ENCODE measurements at regions not wholly inside any gene's neighbourhood (a gene's known extent, or its start where the extent isn't known, plus 50 kb on each side); places are given as distances from the start of the nearest gene placed in this dataset.

GRCh38 chr1:178633056-178633455 lies 92.0 kb upstream of the RALGPS2 start:
- Mint-ChIP-seq H3K9me3 (ENCODE audit: unreplicated experiment) (no peaks in the 10 kb centered on the region), H3K27me3 (ENCODE audit: insufficient read depth, unreplicated experiment) (no peaks in the 10 kb centered on the region), H3K4me3 (ENCODE audit: unreplicated experiment) (no peak overlapping the region), H3K36me3 (ENCODE audit: insufficient read depth, unreplicated experiment) (no peaks in the 10 kb centered on the region), H3K4me1 (ENCODE audit: low read depth, unreplicated experiment) (peaks cover 17% of the 10 kb centered on the region), H3K27ac (ENCODE audit: unreplicated experiment) (no peak overlapping the region)
- CTCF ChIA-PET, result interaction anchor here (0.7 kb wide), 1 partner anchor 93 kb away, joined by 3 read pairs; no protein-coding TSS in a partner anchor
- Histone ChIP-seq H3K4me3 (ENCODE audit: low read depth, low read length) (no peak overlapping the region), H3K27me3 (replicated peaks; ENCODE audit: control insufficient read depth, insufficient read depth, low read length) (no peaks in the 10 kb centered on the region), H3K36me3 (ENCODE audit: control insufficient read depth, insufficient read depth, low read length) (no peaks in the 10 kb centered on the region), H3K9me3 (no peaks in the 10 kb centered on the region), H3K4me1 (peaks cover 20% of the 10 kb centered on the region; the same call in 1 of the 2 replicates)
- POLR2A ChIA-PET, result no interaction called here
- intact Hi-C loops (cut with micrococcal nuclease; ENCODE audit: unreplicated experiment), result no loop called here
- DNase-seq, result no peak
- BruUV-seq (replicated peaks), result no TSS peak
- TF ChIP-seq CTCF (IDR thresholded peaks at IDR 0.05; ENCODE audit: insufficient read depth in 1 of 2, low read depth in 1 of 2, low read length in 1 of 2, severe bottlenecking in 1 of 2, unreplicated experiment in 1 of 2), result no peak

- intact Hi-C loops (cut with micrococcal nuclease; ENCODE audit: unreplicated experiment), result loop anchor here (1.0 kb wide), 1 partner anchor 17 kb away; no protein-coding TSS in a partner anchor
- ChIA-PET CTCF (no interaction called here), POLR2A (no interaction called here)
- Histone ChIP-seq H3K36me3 (ENCODE audit: control insufficient read depth, insufficient read depth, low read length) (no peaks in the 10 kb centered on the region), H3K4me3 (ENCODE audit: low read depth, low read length) (no peak overlapping the region), H3K27me3 (replicated peaks; ENCODE audit: control insufficient read depth, insufficient read depth, low read length) (no peaks in the 10 kb centered on the region), H3K9me3 (no peaks in the 10 kb centered on the region), H3K4me1 (peaks cover 15% of the 10 kb centered on the region; the same call in 1 of the 2 replicates)
- Mint-ChIP-seq H3K9me3 (ENCODE audit: unreplicated experiment) (no peaks in the 10 kb centered on the region), H3K27me3 (ENCODE audit: insufficient read depth, unreplicated experiment) (no peaks in the 10 kb centered on the region), H3K4me1 (ENCODE audit: low read depth, unreplicated experiment) (peaks cover 13% of the 10 kb centered on the region), H3K4me3 (ENCODE audit: unreplicated experiment) (no peak overlapping the region), H3K27ac (ENCODE audit: unreplicated experiment) (no peak overlapping the region), H3K36me3 (ENCODE audit: insufficient read depth, unreplicated experiment) (no peaks in the 10 kb centered on the region)
- peak; percentile 10 to 63 for DNase-seq
- BruUV-seq (replicated peaks), result no TSS peak
- TF ChIP-seq CTCF (IDR thresholded peaks at IDR 0.05; ENCODE audit: insufficient read depth in 1 of 2, low read depth in 1 of 2, low read length in 1 of 2, severe bottlenecking in 1 of 2, unreplicated experiment in 1 of 2), result no peak
These were observed 90.6 kb upstream of the RALGPS2 start for GRCh38 chr1:178634445-178634844.

- Mint-ChIP-seq H3K27ac (ENCODE audit: unreplicated experiment) (no peak overlapping the region), H3K4me3 (ENCODE audit: unreplicated experiment) (no peak overlapping the region), H3K9me3 (ENCODE audit: unreplicated experiment) (no peaks in the 10 kb centered on the region), H3K4me1 (ENCODE audit: low read depth, unreplicated experiment) (peaks cover 9% of the 10 kb centered on the region), H3K36me3 (ENCODE audit: insufficient read depth, unreplicated experiment) (no peaks in the 10 kb centered on the region), H3K27me3 (ENCODE audit: insufficient read depth, unreplicated experiment) (no peaks in the 10 kb centered on the region)
- intact Hi-C loops (cut with micrococcal nuclease; ENCODE audit: unreplicated experiment), result no loop called here
- BruUV-seq (replicated peaks), result no TSS peak
- Histone ChIP-seq H3K36me3 (ENCODE audit: control insufficient read depth, insufficient read depth, low read length) (no peaks in the 10 kb centered on the region), H3K27me3 (replicated peaks; ENCODE audit: control insufficient read depth, insufficient read depth, low read length) (no peaks in the 10 kb centered on the region), H3K9me3 (no peaks in the 10 kb centered on the region), H3K4me1 (peaks cover 7% of the 10 kb centered on the region; the same call in 1 of the 2 replicates), H3K4me3 (ENCODE audit: low read depth, low read length) (no peak overlapping the region)
- no peak for TF ChIP-seq CTCF (IDR thresholded peaks at IDR 0.05; ENCODE audit: insufficient read depth in 1 of 2, low read depth in 1 of 2, low read length in 1 of 2, severe bottlenecking in 1 of 2, unreplicated experiment in 1 of 2)
- no peak for DNase-seq
- CTCF ChIA-PET, result no interaction called here
- POLR2A ChIA-PET, result no interaction called here
These were observed 87.2 kb upstream of the RALGPS2 start for GRCh38 chr1:178637841-178638240.

Data from Caco-2 (cell line).